Adrenal gland (tissue), 5 donors: ENCODE measurements at regions not wholly inside any gene's neighbourhood (a gene's known extent, or its start where the extent isn't known, plus 50 kb on each side); places are given as distances from the start of the nearest gene placed in this dataset.

Experiments
- POLR2A ChIP-seq, 2 donors: fragments of 450-650 bp; IDR thresholded peaks; one replicate each; pipeline ENCODE4 v1.6.1; 2017; ENCODE audit warnings: antibody characterized with exemption in 2 of 2, mild to moderate bottlenecking in 2 of 2, moderate library complexity in 1 of 2
- TF ChIP-seq, protein P1 (sequence below), 6 experiments: fragments of 450-650 bp in 4 of 6; fragments of 200-600 bp in 2 of 6; sonication (generic) in 1 of 6; IDR thresholded peaks; 1 replicate in 5 of 6; 2 replicates in 1 of 6; pipeline versions ENCODE4 v1.5.1 to v1.8.0; 2016 to 2021; ENCODE audit warnings: antibody characterized with exemption in 6 of 6, mild to moderate bottlenecking in 2 of 6, moderate library complexity in 1 of 6
- donor health status: DM: no; HTN: no; CAD: no.

DNA sequence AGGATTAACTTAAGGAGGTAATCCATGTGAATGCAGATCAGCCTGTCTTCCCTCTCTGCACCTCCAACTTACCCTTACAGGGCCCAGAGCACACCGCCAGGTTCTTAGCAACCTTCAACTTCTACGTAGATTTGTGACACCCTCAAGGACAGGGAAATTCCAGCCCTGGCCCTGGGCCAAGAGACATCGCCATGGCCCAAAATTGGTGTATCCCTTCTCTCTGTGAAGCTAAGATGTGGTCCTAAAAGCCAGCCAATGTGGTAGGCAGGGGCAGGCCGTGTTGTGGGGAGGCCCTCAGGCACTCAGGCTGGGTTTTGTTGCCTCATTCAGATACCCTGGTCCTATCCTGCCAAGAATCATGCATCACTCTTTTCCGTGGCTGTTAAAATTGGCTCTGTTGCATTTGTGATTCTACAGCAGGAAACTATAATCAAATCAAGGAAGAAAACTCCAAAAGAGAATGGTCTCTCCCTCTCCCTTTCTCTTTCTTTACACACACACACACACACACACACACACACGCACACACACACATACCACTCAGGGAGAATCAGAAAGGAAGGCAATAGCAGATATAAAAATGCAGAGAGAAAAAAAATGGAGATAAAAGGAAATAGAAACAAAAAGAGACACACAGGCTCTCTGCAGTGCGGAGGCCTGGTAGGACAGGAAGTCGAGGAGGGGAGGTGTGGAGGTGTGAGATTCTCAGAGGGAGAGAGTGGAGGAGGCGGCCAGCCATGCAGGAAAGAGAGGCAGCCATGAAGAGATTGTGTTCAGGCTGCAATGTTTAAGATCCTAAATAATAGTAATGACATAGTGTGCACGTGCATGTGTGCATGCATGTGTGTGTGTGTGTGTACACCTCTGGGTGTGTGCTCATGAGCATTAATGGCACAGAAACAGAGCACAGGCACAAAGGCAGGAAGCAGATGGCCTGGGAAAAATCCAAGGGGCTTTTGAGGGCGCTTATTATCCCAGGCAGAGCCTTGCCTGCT is 201.8 kb upstream of the LRFN2 start:
- TF ChIP-seq, protein P1, sequence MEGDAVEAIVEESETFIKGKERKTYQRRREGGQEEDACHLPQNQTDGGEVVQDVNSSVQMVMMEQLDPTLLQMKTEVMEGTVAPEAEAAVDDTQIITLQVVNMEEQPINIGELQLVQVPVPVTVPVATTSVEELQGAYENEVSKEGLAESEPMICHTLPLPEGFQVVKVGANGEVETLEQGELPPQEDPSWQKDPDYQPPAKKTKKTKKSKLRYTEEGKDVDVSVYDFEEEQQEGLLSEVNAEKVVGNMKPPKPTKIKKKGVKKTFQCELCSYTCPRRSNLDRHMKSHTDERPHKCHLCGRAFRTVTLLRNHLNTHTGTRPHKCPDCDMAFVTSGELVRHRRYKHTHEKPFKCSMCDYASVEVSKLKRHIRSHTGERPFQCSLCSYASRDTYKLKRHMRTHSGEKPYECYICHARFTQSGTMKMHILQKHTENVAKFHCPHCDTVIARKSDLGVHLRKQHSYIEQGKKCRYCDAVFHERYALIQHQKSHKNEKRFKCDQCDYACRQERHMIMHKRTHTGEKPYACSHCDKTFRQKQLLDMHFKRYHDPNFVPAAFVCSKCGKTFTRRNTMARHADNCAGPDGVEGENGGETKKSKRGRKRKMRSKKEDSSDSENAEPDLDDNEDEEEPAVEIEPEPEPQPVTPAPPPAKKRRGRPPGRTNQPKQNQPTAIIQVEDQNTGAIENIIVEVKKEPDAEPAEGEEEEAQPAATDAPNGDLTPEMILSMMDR (IDR thresholded peaks at IDR 0.05): no peak
- TF ChIP-seq POLR2A (IDR thresholded peaks at IDR 0.05): no peak
